Loucy (cell line): ENCODE measurements at regions not wholly inside any gene's neighbourhood (a gene's known extent, or its start where the extent isn't known, plus 50 kb on each side); places are given as distances from the start of the nearest gene placed in this dataset.

Experiments
- CTCF ChIP-seq: fragments of 200-600 bp; sonication (generic); conservative IDR thresholded peaks from 2 replicates; pipeline ENCODE4 v1.5.1; 2014; ENCODE audit warnings: mild to moderate bottlenecking, antibody characterized with exemption, low read length
- EZH2phosphoT487 ChIP-seq: fragments of 200-600 bp; IDR thresholded peaks from 2 replicates; pipeline ENCODE4 v1.6.1; 2018; ENCODE audit warnings: antibody characterized with exemption, mild to moderate bottlenecking, moderate library complexity, borderline replicate concordance

- no peak for TF ChIP-seq CTCF
- TF ChIP-seq EZH2phosphoT487, result no peak
Measured at GRCh38 chr2:107078584-107078983, 192.6 kb upstream of the ST6GAL2 start.
